MV-4-11 (cell line): ENCODE measurements at regions not wholly inside any gene's neighbourhood (a gene's known extent, or its start where the extent isn't known, plus 50 kb on each side); places are given as distances from the start of the nearest gene placed in this dataset.

Source experiments
- DNase-seq: peaks from one replicate; lab custom pipeline; 2025; lab: John Stamatoyannopoulos, UW

- DNase-seq, result no peak
Measured at GRCh38 chrX:118167361-118167760, 50.8 kb upstream of the KLHL13 start.

GRCh38 chrX:118171356-118171755, 54.7 kb upstream of the KLHL13 start:
- DNase-seq, result no peak

GRCh38 chrX:118174516-118175098, 58.0 kb upstream of the KLHL13 start:
- no peak for DNase-seq

- no peak for DNase-seq
Measured at GRCh38 chrX:118177708-118178107, 61.1 kb upstream of the KLHL13 start.

GRCh38 chrX:118178450-118178849, 61.8 kb upstream of the KLHL13 start:
- no peak for DNase-seq

GRCh38 chrX:118179161-118179560, 62.6 kb upstream of the KLHL13 start:
- DNase-seq, result no peak

- DNase-seq, result no peak
Measured at GRCh38 chrX:118179718-118180117, 63.1 kb upstream of the KLHL13 start.

- no peak for DNase-seq
Measured at GRCh38 chrX:118181030-118181429, 64.4 kb upstream of the KLHL13 start.

GRCh38 chrX:118182025-118182424, 65.4 kb upstream of the KLHL13 start:
- no peak for DNase-seq

- no peak for DNase-seq
Measured at GRCh38 chrX:118182681-118183080, 66.1 kb upstream of the KLHL13 start.

GRCh38 chrX:118183606-118184005, 67.0 kb upstream of the KLHL13 start:
- no peak for DNase-seq

GRCh38 chrX:118187100-118187499, 70.5 kb upstream of the KLHL13 start:
- DNase-seq, result no peak

- DNase-seq, result peak; percentile 2
Measured at GRCh38 chrX:118189000-118189399, 72.4 kb upstream of the KLHL13 start.

GRCh38 chrX:118189628-118190027, 73.0 kb upstream of the KLHL13 start:
- DNase-seq, result no peak

GRCh38 chrX:118197730-118198129, 81.1 kb upstream of the KLHL13 start:
- no peak for DNase-seq

- no peak for DNase-seq
Measured at GRCh38 chrX:118198577-118198976, 82.0 kb upstream of the KLHL13 start.

GRCh38 chrX:118199997-118200396, 83.4 kb upstream of the KLHL13 start:
- no peak for DNase-seq

GRCh38 chrX:118205421-118206395, 89.1 kb upstream of the KLHL13 start:
- no peak for DNase-seq

GRCh38 chrX:118207831-118208453, 91.3 kb upstream of the KLHL13 start:
- no peak for DNase-seq

- no peak for DNase-seq
Measured at GRCh38 chrX:118208481-118208880, 91.9 kb upstream of the KLHL13 start.

GRCh38 chrX:118211891-118212816, 95.5 kb upstream of the KLHL13 start:
- DNase-seq, result peak; percentile 67

- DNase-seq, result peak; percentile 83
Measured at GRCh38 chrX:118212817-118213183, 96.2 kb upstream of the KLHL13 start.
